AG04450 (cell line): ENCODE measurements at regions not wholly inside any gene's neighbourhood (a gene's known extent, or its start where the extent isn't known, plus 50 kb on each side); places are given as distances from the start of the nearest gene placed in this dataset.

Experiments
- CTCF ChIA-PET: fragments of 300-600, 350-600 bp; formaldehyde crosslinking; extraction: SDS; loops from one replicate; lab custom pipeline; 2022; ENCODE audit warnings: antibody characterized with exemption, inconsistent platforms; lab: Charles Lee
- POLR2A ChIA-PET: fragments of 350-600 bp; formaldehyde crosslinking; extraction: SDS; loops from one replicate; lab custom pipeline; 2021; ENCODE audit warnings: antibody characterized with exemption, inconsistent platforms; lab: Yijun Ruan, JAX
- DNase-seq: peaks from one replicate; pipeline ENCODE4 v3.0.0-alpha.2; 2011; ENCODE audit warnings: low read depth, low spot score
- H3K27ac ChIP-seq: one replicate; pipeline ENCODE4 v1.5.1; 2012; ENCODE audit warnings: low read depth, low read length, control low read depth
- H3K27me3 ChIP-seq: one replicate; pipeline ENCODE4 v1.6.0; 2012; ENCODE audit warnings: low read length; ENCODE audit not compliant: control insufficient read depth, insufficient read depth
- H3K4me3 ChIP-seq: 2 replicates; pipeline ENCODE4 v1.5.1; 2011; ENCODE audit warnings: mild to moderate bottlenecking, low read depth, low read length, control low read depth
- H3K9me3 ChIP-seq: 2 replicates; pipeline ENCODE4 v1.5.1; 2012; ENCODE audit warnings: low read length; ENCODE audit not compliant: control insufficient read depth, insufficient read depth
- CTCF ChIP-seq: IDR thresholded peaks from 2 replicates; pipeline ENCODE4 v1.5.1; 2011; ENCODE audit warnings: low read depth, low read length, control low read depth, inconsistent platforms

- POLR2A ChIA-PET = no interaction called here
- no peaks in the 10 kb centered on the region for H3K27me3 ChIP-seq
- CTCF ChIA-PET = no interaction called here
- no peak overlapping the region for H3K4me3 ChIP-seq
- H3K27ac ChIP-seq = no peak overlapping the region
- no peak for DNase-seq
- peaks cover 34% of the 10 kb centered on the region for H3K9me3 ChIP-seq
- TF ChIP-seq CTCF = no peak
Measured at GRCh38 chr5:6309949-6310348, 68.4 kb downstream of the MED10 start.

- ChIA-PET CTCF (no interaction called here), POLR2A (no interaction called here)
- Histone ChIP-seq H3K27me3 (no peaks in the 10 kb centered on the region), H3K4me3 (no peak overlapping the region), H3K9me3 (peaks cover 26% of the 10 kb centered on the region), H3K27ac (no peak overlapping the region)
- DNase-seq = no peak
- no peak for TF ChIP-seq CTCF
Measured at GRCh38 chr5:6308683-6309082, 69.7 kb downstream of the MED10 start.

- no peak overlapping the region for H3K4me3 ChIP-seq
- no peaks in the 10 kb centered on the region for H3K27me3 ChIP-seq
- no peak for DNase-seq
- ChIA-PET CTCF (no interaction called here), POLR2A (no interaction called here)
- peaks cover 23% of the 10 kb centered on the region for H3K9me3 ChIP-seq
- TF ChIP-seq CTCF = no peak
- no peak overlapping the region for H3K27ac ChIP-seq
Measured at GRCh38 chr5:6307304-6307703, 71.0 kb downstream of the MED10 start.

- Histone ChIP-seq H3K27ac (no peak overlapping the region), H3K27me3 (no peaks in the 10 kb centered on the region), H3K9me3 (peaks cover 16% of the 10 kb centered on the region), H3K4me3 (no peak overlapping the region)
- TF ChIP-seq CTCF = no peak
- no peak for DNase-seq
- ChIA-PET POLR2A (no interaction called here), CTCF (no interaction called here)
Measured at GRCh38 chr5:6305853-6306252, 72.5 kb downstream of the MED10 start.

GRCh38 chr5:6302684-6303083, 75.7 kb downstream of the MED10 start:
- no peak for DNase-seq
- POLR2A ChIA-PET = no interaction called here
- Histone ChIP-seq H3K4me3 (no peak overlapping the region), H3K27ac (no peak overlapping the region), H3K27me3 (no peaks in the 10 kb centered on the region), H3K9me3 (peaks cover 20% of the 10 kb centered on the region)
- CTCF ChIA-PET = no interaction called here
- TF ChIP-seq CTCF = no peak
